HG02981 (cell line): ENCODE measurements at regions not wholly inside any gene's neighbourhood (a gene's known extent, or its start where the extent isn't known, plus 50 kb on each side); places are given as distances from the start of the nearest gene placed in this dataset.
"Not testable (repeated sequence)": the region's sequence is repeated elsewhere in the genome, so short reads cannot be mapped to it uniquely, and the experiment has no call there.

ENCODE experiments used
- ATAC-seq: cut with Tn5 transposase; IDR thresholded peaks from one replicate; pipeline ENCODE4 v1.9.1; 2021; ENCODE audit warnings: mild to moderate bottlenecking, moderate library complexity; ENCODE audit not compliant: unreplicated experiment

GRCh38 chr14:37974421-37974820, 233.3 kb upstream of the SSTR1 start:
- ATAC-seq, result no peak

GRCh38 chr14:37977481-37977880, 230.2 kb upstream of the SSTR1 start:
- ATAC-seq, result no peak

GRCh38 chr14:37985826-37986470, 221.8 kb upstream of the SSTR1 start:
- no peak for ATAC-seq

GRCh38 chr14:37988472-37988871, 219.2 kb upstream of the SSTR1 start:
- ATAC-seq, result no peak

GRCh38 chr14:37991027-37991426, 216.7 kb upstream of the SSTR1 start:
- ATAC-seq, result no peak

- no peak for ATAC-seq
Observed at GRCh38 chr14:37992499-37992898, 215.2 kb upstream of the SSTR1 start.

- no peak for ATAC-seq
Observed at GRCh38 chr14:37994846-37995372, 212.8 kb upstream of the SSTR1 start.

GRCh38 chr14:37997017-37997416, 210.7 kb upstream of the SSTR1 start:
- no peak for ATAC-seq

GRCh38 chr14:38000340-38000739, 207.4 kb upstream of the SSTR1 start:
- ATAC-seq, result no peak

GRCh38 chr14:38001501-38001900, 206.2 kb upstream of the SSTR1 start:
- no peak for ATAC-seq

GRCh38 chr14:38003746-38004609, 203.7 kb upstream of the SSTR1 start:
- ATAC-seq, result no peak

- no peak for ATAC-seq
Observed at GRCh38 chr14:38004610-38004879, 203.2 kb upstream of the SSTR1 start.

- not testable (repeated sequence) for ATAC-seq
Observed at GRCh38 chr14:38011156-38011555, 196.5 kb upstream of the SSTR1 start.

GRCh38 chr14:38012056-38012455, 195.6 kb upstream of the SSTR1 start:
- no peak for ATAC-seq

GRCh38 chr14:38016497-38016896, 191.2 kb upstream of the SSTR1 start:
- no peak for ATAC-seq

- no peak for ATAC-seq
Observed at GRCh38 chr14:38021861-38022260, 185.8 kb upstream of the SSTR1 start.

GRCh38 chr14:38022775-38023174, 184.9 kb upstream of the SSTR1 start:
- no peak for ATAC-seq

GRCh38 chr14:38038171-38038570, 169.5 kb upstream of the SSTR1 start:
- no peak for ATAC-seq

- no peak for ATAC-seq
Observed at GRCh38 chr14:38038986-38039385, 168.7 kb upstream of the SSTR1 start.

- ATAC-seq, result no peak
Observed at GRCh38 chr14:38039496-38039895, 168.2 kb upstream of the SSTR1 start.

- no peak for ATAC-seq
Observed at GRCh38 chr14:38040411-38040810, 167.3 kb upstream of the SSTR1 start.

- no peak for ATAC-seq
Observed at GRCh38 chr14:38042322-38042721, 165.4 kb upstream of the SSTR1 start.
